Osteocyte (in vitro differentiated cells): ENCODE measurements at regions not wholly inside any gene's neighbourhood (a gene's known extent, or its start where the extent isn't known, plus 50 kb on each side); places are given as distances from the start of the nearest gene placed in this dataset.

Experiments
- DNase-seq: peaks from one replicate; pipeline ENCODE4 v3.0.0; 2021; ENCODE audit warnings: mixed read lengths; ENCODE audit not compliant: unreplicated experiment; ENCODE audit errors: extremely low spot score
- H3K27ac Mint-ChIP-seq: one replicate; pipeline ENCODE4 v1.8.0; 2021; ENCODE audit warnings: mild to moderate bottlenecking, mixed read lengths; ENCODE audit not compliant: unreplicated experiment
- H3K27me3 Mint-ChIP-seq: one replicate; pipeline ENCODE4 v1.8.0; 2021; ENCODE audit warnings: mixed read lengths; ENCODE audit not compliant: unreplicated experiment
- H3K36me3 Mint-ChIP-seq: one replicate; pipeline ENCODE4 v1.8.0; 2021; ENCODE audit warnings: mixed read lengths; ENCODE audit not compliant: unreplicated experiment
- H3K4me1 Mint-ChIP-seq: one replicate; pipeline ENCODE4 v1.8.0; 2021; ENCODE audit warnings: mixed read lengths; ENCODE audit not compliant: unreplicated experiment
- H3K4me3 Mint-ChIP-seq: one replicate; pipeline ENCODE4 v1.8.0; 2021; ENCODE audit warnings: mild to moderate bottlenecking, moderate library complexity, mixed read lengths; ENCODE audit not compliant: unreplicated experiment
- H3K9me3 Mint-ChIP-seq: one replicate; pipeline ENCODE4 v1.8.0; 2021; ENCODE audit warnings: mixed read lengths; ENCODE audit not compliant: unreplicated experiment
- CTCF ChIP-seq: fragments of 200-600 bp; sonication (generic); IDR thresholded peaks from 2 replicates; pipeline ENCODE4 v1.5.0; 2021; ENCODE audit warnings: antibody characterized with exemption, mild to moderate bottlenecking, moderate library complexity

DNA sequence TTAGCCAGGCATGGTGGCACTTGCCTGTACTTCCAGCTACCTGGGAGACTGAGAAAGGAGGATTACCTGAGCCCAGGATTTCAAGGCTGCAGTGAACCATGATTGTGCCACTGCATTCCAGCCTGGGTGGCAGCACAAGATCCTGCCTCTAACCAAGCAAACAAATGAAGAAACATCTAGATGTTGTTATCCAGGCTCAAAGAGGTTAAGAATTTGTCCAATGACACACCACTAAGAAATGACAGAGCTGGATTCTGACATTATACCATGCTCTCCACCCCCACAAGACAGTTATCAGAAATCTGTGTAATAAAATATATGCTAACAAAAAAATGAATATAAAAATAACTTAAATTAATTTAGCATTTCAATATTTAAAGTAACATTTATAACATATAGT is 925.5 kb upstream of the SLC35B3 start:
- no peak for DNase-seq
- Mint-ChIP-seq H3K4me1 (peaks cover 2% of the 10 kb centered on the region), H3K27me3 (no peaks in the 10 kb centered on the region), H3K4me3 (no peak overlapping the region), H3K27ac (no peak overlapping the region), H3K36me3 (no peaks in the 10 kb centered on the region), H3K9me3 (peaks cover 34% of the 10 kb centered on the region)
- TF ChIP-seq CTCF, result no peak

GRCh38 chr6:9347608-9348007 is 912.3 kb upstream of the SLC35B3 start:
- Mint-ChIP-seq H3K36me3 (no peaks in the 10 kb centered on the region), H3K4me1 (no peaks in the 10 kb centered on the region), H3K4me3 (no peak overlapping the region), H3K9me3 (no peaks in the 10 kb centered on the region), H3K27me3 (no peaks in the 10 kb centered on the region), H3K27ac (no peak overlapping the region)
- DNase-seq, result no peak
- TF ChIP-seq CTCF, result no peak

DNA sequence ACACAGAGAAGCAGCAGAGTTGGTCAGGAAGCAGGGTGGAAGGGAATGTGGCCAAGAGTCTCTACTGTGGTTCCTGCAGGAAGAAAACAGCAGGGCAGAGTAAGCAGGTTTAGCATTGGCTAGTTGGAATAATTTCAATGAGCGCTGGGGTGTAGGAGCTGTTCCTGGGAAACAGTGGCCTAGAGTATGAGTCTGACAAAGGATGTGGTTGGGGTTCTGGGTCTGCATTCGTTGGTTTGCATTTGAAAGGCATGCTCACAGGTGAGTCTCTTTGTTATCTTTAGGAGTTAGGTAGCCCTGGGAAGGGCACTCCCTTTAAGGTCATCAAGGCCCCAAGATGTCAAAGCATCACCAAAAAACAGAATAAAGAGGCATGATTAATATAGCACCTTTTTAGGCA is 911.6 kb upstream of the SLC35B3 start:
- H3K9me3 Mint-ChIP-seq, result no peaks in the 10 kb centered on the region
- DNase-seq, result no peak
- H3K27ac Mint-ChIP-seq, result no peak overlapping the region
- no peaks in the 10 kb centered on the region for H3K4me1 Mint-ChIP-seq
- no peaks in the 10 kb centered on the region for H3K27me3 Mint-ChIP-seq
- no peak for TF ChIP-seq CTCF
- H3K4me3 Mint-ChIP-seq, result no peak overlapping the region
- no peaks in the 10 kb centered on the region for H3K36me3 Mint-ChIP-seq

DNA sequence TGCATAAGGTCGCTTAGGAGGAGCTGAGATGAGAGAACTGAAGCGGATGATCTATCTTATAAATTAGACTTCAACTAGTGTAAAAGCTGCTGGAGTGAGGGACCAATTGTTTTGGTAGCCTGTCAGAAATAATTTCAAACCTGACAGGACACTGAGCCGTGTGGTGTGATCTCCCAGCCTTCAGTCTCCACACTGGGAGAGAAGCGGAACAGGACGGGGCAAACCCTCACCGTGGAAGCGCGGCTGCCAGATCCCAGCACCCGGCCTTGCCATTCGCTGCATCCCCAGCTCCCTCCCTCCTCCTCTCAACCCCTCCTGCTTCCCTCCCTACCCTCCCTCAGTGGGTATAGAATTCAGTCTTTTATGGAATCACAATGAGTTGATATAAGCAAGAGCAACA is 900.1 kb upstream of the SLC35B3 start:
- H3K36me3 Mint-ChIP-seq, result no peaks in the 10 kb centered on the region
- TF ChIP-seq CTCF, result no peak

GRCh38 chr6:9334979-9335378 is 899.6 kb upstream of the SLC35B3 start:
- Mint-ChIP-seq H3K27me3 (no peaks in the 10 kb centered on the region), H3K9me3 (no peaks in the 10 kb centered on the region), H3K4me3 (no peak overlapping the region), H3K36me3 (no peaks in the 10 kb centered on the region), H3K4me1 (peaks cover 11% of the 10 kb centered on the region), H3K27ac (peak overlapping the region; percentile 61)
- no peak for TF ChIP-seq CTCF
- no peak for DNase-seq

More for the DNA sequence above, 900.1 kb upstream of the SLC35B3 start:
- DNase-seq, result no peak
- H3K27me3 Mint-ChIP-seq, result no peaks in the 10 kb centered on the region
- H3K4me3 Mint-ChIP-seq, result no peak overlapping the region
- no peaks in the 10 kb centered on the region for H3K9me3 Mint-ChIP-seq
- peaks cover 11% of the 10 kb centered on the region for H3K4me1 Mint-ChIP-seq
- no peak overlapping the region for H3K27ac Mint-ChIP-seq
